Gastrocnemius medialis (tissue), 4 donors: ENCODE measurements at regions not wholly inside any gene's neighbourhood (a gene's known extent, or its start where the extent isn't known, plus 50 kb on each side); places are given as distances from the start of the nearest gene placed in this dataset.

Experiments
- CTCF ChIP-seq, 5 experiments: fragments of 450-650 bp in 3 of 5; fragments of 200-600 bp in 2 of 5; sonication (generic) in 2 of 5; IDR thresholded peaks in 4 of 5; conservative IDR thresholded peaks in 1 of 5; 1 replicate in 4 of 5; 2 replicates in 1 of 5; pipeline ENCODE4 v1.5.1; 2016 to 2019; ENCODE audit warnings: antibody characterized with exemption in 5 of 5, mild to moderate bottlenecking in 3 of 5, moderate library complexity in 3 of 5
- POLR2A ChIP-seq, 2 donors: fragments of 450-650 bp; IDR thresholded peaks; one replicate each; pipeline ENCODE4 v1.6.1; 2017; ENCODE audit warnings: antibody characterized with exemption in 2 of 2, mild to moderate bottlenecking in 2 of 2, moderate library complexity in 2 of 2

- TF ChIP-seq CTCF (IDR thresholded peaks at IDR 0.05 in 4 of 5, conservative IDR thresholded peaks at IDR 0.05 in 1 of 5): no peak
- no peak for TF ChIP-seq POLR2A (IDR thresholded peaks at IDR 0.05)
Observed at GRCh38 chr12:85603556-85603955, 232.7 kb downstream of the RASSF9 start.
